Hypothalamus (tissue), 51 donors: ENCODE measurements at regions not wholly inside any gene's neighbourhood (a gene's known extent, or its start where the extent isn't known, plus 50 kb on each side); places are given as distances from the start of the nearest gene placed in this dataset.

ENCODE experiments used
- DNase-seq, 51 donors: peaks; one replicate each; lab custom pipeline; 2025; lab: John Stamatoyannopoulos, UW

DNA sequence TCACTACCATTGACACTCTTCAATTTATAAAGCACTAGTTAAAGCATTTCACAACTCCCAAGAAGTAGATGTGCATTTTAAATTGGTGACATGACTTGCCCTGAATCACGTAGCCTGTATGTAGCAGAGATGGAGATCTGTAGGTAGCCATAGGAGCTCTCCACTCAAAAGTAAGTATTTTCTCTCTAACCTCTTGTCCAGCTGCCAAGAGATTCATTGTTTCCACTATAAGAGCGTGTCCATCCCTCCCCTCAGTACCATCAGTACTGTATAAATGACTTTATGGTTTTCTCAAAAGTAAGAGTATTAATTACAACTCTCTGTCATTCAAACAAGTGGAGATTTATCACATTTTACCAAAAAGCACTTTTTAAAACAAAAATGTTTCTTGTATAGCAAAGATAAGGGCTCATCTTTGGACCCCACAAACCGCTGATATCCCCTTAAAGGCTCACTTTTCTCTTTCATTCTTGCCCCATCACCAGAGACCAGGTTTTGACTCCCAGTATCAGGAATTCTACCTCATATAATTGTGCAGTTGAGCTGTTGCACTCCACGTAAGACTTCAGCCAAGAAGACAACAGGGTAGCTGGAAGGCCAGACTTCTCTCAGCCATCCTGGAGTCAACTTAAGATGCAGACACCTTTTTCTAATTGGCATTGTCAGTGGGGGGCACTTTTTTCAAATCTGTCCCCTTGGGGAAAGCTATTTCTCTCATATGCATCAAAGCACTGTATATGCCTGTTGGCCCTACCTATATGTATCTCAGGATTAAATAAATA, 78.0 kb upstream of the GALNT5 start:
- DNase-seq: no peak

DNA sequence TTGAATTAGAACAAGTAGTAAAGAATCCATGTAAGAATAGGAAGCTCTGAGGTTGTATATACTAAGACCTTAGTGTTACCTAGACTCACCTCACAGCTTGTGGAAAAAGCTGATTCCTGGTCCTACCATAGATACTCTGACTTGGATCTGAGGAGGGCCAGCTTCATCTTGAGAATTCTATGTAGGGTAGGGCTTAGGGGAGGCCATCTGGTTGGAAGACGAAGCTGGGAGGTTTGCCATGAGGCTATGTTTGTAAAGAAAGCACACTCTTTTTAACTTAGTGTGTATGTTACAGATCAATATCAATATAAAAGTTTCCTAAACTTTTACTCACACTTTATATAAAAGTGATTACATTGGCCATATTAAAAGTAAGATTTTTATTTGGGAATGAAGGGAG, 77.1 kb upstream of the GALNT5 start:
- no peak for DNase-seq

DNA sequence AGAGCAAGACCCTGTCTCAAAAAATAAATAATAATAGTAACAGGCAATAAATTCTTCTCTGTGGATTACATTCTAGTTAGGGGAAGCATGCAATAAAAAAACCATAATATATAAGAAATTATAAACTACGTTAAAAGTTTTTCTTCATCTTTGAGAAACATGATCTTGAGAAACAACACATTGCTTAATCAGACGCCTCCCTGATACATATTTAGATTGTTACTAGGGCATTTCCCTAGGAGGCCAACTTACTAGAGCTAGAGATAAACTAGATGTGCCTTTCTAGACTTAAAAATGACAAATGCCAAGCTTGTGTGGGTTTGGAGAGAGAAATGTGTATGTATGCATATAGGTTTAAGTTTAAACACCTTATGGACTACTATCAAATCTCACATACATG, 76.3 kb upstream of the GALNT5 start:
- no peak for DNase-seq

DNA sequence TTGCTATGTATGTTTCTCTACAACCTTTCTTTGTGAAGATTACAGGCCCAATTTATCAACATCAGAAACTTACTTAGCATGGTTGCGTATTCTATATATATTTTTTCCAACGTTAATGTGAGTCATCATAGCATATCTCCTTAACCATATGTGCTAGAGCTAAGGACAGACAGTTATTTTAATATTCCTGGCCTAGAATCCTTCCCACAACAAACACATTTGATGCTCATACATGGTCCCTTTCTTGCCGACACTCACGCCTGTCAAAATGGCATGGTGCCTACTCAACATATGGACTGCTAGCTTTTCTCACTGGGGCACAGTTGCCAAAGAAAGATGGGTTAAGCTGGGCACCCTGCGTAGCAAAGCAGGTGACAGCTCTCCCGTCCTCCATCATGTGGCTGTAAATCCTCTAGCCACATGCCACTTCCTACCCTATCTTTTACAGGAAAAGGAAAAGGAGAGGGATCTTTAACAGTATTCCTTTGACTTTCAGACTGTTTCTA, 75.2 kb upstream of the GALNT5 start:
- DNase-seq: no peak

DNA sequence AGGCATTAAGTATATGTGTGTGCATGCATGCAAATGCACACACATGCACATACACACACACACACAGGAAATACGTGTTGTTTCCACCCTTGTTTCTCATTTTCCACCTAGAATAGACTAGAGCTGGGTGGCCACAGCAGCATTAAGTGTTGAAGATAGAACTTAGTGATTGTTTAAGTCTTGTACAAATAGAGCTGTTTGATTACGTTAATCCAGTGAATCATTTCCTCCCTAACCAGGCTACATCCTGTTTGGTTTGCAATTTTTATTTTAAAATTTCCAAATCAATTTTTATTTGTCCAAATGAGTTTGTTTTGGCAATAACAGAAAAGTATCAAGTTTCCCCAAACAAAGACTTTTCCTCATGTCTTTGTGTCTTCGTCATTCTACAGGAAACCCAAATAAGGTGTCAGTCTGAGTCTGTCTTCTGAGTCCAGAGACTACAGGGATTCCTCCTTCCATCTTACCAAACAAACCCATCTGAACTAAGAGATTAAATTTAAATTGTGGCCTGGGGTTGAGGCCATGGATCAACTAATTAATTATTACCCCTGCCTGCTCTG, 74.6 kb upstream of the GALNT5 start:
- DNase-seq: no peak

DNA sequence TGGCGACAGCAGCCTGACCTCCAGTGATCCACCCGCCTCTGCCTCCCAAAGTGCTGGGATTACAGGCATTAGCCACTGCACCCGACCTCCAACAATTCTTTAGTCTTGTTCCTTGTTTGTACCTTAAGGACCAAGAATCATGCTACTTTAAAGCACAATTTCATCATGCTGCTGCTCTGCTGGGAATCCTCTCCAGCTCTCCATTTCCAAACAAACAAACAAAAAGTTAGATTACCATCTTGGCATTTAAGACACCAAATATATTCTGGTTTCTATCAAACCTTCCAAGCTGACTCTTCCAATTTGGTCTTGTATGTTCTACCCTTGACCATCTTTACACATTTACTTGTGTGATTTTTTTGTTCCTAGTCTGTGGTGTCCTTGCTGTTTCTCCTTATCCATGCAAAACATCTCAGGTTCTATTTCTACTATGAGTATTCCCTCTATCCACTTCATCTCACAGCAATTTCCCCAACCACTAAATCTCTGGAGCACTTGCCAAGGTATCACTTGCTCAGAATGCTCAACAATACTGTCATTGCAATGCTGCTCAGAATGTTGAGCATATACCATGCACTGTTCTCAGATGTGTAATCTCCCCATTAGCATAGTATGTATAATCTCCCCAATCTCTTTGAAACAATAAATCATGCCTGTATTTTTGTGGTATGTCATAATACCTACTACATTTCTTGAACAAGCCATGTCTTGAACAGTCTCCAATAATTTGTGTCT, 73.2 kb upstream of the GALNT5 start:
- DNase-seq: no peak

DNA sequence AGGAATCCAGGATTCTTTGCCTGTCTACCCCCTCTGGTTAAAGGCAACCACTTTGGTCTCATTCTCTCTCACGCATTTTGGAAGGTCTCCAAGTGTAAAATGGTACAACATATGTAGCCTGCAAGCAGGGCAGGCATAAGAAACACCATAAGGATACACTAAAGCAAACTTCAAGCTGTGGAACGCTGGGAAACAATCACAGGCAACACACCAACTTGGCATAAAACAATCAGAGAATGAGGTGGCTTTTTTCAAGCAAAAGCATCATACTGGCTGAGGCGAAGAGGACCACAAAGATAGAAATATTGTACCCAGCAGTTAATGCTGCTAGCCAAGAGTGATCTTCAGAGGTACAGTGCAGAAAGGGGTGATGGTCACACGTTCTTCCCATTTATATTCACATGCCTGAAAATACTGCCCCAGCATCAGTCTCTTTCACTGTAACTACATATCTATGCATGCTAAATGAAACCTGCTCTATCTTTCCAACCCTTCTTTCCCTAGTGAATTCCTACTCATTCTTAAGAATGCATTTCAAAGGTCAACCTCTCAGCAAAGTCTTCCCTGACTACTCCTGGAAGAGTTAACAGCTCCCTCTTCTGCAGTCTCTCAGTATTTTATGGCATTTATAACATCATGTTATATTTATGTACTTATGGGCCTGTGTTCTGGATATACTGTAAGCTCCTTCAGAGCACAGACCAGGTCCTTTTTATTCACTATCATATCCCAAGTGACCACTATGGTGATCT, 71.9 kb upstream of the GALNT5 start:
- DNase-seq: no peak

DNA sequence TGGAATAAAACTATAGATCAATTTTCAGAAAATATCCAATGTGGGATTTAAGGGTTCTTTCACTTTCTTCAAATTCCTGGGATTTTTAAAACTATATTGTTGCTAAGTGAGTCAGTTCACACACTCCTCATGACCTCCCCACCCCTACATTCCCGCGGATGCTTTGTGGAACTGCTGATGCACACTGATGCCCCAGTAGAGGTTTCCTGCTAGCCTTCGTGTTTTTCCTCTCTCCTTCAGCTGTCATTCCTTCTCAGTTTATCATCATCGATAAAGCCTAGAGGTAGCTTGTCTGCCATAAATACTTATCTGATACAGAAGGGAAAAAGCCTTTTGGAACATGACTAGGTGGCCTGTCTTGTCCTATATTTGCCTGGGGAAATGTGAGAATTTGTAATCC, 67.4 kb upstream of the GALNT5 start:
- DNase-seq: no peak

DNA sequence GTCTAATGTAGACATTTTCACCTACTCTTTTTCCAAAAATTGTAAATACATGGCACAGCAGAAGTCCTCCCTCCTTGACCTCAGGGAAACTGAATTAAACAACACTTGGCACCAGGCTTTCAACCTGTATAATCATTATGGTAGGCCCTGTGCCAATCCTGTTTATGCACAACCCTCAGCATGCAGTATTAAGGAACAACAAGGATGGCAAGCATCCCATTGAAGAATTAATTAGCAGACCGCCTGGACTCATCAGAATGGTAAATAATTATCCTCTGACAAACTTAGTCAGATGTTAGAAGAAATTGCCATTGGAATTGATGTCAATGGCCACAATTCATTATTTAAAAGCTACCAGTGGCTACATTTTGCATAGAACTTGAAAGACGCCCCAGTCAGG, 66.3 kb upstream of the GALNT5 start:
- no peak for DNase-seq

DNA sequence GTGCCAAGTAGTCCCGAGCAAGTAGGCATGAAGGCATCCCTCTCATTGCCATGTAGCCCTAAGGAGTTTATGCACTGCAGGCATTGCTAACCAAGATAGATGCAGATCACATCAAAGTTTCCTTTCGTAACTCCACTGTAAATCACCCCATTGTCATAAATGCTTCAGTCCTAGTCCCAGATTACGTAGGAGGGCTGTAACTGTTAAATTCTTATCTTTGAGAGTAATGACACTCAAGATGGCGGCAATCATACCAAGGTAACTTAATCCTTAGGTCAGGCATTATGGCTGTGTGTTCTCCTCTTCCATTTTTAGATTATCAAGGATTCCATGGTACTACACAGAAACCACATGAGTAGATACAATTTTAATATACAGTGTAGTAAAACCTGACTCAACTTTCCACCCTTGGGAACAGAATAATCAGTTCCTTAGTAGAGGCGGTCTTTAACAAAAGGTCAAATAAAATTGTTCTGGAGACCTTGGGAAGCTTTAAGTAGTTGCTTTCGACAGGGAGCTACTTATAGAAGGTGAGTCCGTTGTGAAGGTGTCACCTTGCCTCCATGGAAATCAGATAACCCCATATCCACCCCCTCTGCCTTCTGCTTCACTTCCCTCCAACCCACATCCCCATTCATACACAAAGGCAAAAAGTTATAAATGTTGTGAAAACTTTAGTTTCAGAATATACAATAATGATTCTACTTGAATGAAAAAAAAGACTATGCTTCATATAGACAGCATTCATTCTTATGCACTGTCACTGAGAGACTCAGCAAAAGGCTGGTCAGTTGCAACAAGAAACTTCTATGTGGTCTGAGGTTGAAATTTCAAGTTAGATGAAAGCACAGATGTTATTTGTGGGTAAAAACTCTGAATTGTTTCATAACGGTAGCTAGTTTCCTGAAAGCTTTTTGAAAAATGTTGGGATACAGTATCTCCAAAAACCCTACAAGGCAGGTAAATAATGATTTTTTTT, 64.8 kb upstream of the GALNT5 start:
- no peak for DNase-seq

DNA sequence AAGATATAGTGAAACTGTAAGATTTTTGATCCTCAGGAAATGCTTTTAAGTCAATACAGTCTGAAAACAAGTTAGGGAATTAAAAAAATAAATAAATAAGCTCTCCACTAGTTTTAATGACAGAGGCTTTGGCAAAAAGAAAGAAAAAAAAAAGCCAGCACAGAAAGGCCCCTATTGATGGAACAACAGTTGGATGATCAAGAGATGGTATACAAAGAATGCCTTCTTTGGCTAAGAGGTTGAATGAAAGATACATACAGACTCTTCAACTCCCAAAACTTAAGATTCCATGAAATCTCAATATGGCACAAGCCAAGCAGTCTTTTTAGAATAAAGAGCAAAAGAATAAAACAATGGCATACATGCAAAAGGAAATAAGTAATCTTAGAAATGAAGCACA, 64.0 kb upstream of the GALNT5 start:
- DNase-seq: no peak

DNA sequence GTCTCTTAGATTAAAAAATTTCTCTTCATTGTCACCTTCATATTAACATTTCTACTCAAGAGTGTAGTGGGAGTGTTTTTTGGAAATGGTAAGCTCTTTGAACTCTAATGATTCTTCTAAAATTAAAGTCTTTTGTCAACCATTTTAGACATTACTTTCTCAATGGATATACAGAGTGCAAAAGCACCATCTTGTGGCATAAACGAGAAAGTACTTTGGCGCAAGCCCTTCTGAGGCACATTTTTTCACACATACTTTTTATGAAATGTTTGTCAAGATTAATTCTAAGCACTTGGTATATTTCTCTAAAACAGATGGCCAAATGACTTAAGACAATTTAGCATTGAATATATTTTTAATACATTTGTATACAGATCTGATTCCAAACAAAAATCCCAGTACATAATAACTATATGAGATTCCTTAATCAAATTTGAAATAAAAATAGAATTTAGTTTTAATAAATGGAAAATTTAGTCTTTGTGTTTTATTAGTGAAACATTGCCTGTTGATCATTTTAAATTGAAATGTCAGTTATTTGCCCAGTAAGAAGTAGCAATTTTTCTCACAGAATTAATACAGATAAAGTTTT, 63.3 kb upstream of the GALNT5 start:
- peak in 6 of 51 donors; percentile 0 to 64 (median 5) for DNase-seq

DNA sequence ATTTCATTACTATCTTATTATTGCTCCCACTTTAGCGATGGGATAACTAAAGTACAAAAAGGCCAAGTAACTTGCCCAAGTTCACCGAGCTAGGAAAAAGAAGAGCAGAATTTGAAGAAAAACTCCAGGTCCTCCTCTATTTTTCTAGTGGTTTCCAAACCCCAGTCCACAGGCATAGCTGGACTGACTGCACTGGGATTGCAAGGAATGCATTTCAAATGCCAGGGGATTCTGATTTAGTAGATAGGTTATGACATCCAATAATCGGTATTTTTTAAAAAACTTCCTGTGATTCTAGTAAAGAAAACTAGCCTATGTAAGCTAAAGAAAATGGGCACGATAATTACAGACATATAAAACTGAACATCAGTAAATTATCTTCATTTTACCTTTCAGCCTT, 62.7 kb upstream of the GALNT5 start:
- DNase-seq: no peak

DNA sequence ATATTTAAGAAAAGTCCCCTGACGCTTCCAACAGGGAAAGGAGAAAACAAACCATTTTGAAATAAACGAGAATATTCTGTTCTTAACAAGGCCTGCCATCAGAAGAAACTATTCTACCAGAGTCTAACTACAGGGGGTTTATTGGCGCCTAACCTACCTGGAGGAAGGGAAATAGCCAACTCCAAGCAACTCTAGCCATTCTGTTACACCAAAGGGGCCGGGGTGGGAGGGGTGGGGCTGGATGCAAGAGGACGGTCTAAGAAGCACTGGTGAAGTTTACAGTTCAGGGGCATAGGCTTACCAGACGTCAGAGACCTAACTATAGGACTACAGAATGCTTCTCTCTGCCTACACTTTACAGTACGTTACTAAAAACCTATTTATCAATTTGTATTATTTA, 60.5 kb upstream of the GALNT5 start:
- DNase-seq: no peak

DNA sequence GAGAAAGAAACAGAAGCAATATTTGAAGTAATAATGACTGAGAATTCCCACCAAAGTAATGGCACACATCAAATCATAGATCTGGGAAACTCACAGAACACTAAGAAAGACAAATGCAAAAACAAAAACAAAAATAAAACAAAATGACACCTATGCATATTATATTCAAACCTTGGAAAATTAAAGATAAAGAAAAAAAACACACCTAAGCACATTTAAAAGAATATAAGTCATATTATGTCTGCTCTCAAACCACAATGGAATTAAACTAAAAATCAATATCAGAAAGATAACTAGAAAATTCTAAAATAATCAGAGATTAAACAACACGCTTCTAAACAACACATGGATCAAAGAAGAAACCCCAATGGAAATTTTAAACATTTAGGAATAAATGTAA, 59.7 kb upstream of the GALNT5 start:
- DNase-seq: no peak

DNA sequence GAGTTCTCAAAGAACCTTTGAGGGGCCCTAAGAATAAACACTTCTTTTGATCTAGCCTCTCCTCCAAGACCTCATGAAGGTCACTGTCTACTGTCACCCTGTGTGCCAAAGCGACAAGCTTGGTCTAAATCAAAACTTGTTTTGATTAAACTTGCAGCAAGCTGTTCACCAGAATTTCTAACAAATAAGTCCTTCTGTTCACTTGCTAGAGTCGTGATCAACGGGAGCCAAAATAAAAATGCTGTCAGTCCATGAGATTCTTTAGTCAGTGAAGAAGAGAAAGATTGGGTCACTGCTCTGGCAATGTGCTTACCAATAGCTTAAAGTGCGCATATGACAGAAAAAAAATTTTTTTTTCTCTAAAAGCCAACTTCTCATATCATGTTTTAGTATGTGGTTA, 53.9 kb upstream of the GALNT5 start:
- DNase-seq: no peak

DNA sequence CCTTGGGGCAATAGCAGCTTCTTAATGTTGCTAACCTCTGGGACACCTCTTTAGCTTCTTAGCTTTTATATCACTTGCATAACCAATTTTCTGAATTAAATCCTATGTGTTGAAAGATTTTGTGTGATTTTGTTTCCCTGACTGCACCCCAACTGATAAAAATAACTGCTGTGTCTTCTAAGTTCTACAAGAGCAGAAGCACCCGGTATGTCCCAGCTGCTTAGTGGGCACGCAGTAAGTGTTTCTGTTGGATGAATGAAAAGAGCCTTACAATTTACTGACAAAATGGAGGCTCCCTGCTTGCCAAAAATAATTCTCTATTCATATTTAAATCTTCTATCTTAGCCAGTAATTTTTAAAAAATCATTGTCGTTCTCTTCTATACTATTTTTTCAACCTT, 53.1 kb upstream of the GALNT5 start:
- DNase-seq: no peak

DNA sequence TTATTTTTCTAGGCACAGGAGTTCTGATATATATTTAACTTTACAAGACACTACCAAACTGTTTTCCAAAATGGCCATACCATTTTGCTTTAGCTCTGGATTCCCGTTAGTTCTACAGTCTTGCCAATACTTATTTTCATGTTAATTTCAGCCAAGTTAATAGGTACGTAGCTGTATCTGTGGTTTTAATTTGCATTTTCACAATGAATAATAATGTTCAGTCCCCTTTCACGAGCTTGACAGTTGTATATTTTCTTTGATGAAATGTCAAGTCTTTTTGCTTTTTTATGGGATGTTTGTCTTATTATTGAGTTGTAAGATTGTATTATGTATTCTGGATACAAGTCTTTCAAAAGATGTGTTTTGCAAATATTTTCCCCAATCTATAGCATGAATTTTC, 50.6 kb upstream of the GALNT5 start:
- no peak for DNase-seq
